BJ (cell line): ENCODE measurements at regions not wholly inside any gene's neighbourhood (a gene's known extent, or its start where the extent isn't known, plus 50 kb on each side); places are given as distances from the start of the nearest gene placed in this dataset.

ENCODE experiments used
- CTCF ChIA-PET: fragments of 350-600 bp; formaldehyde crosslinking; extraction: SDS; loops from one replicate; lab custom pipeline; 2021; ENCODE audit warnings: antibody characterized with exemption, inconsistent platforms; lab: Yijun Ruan, JAX
- POLR2A ChIA-PET: fragments of 300-600 bp; sonication (Branson Sonifier 250); formaldehyde crosslinking; extraction: SDS; loops from one replicate; lab custom pipeline; 2021; ENCODE audit warnings: antibody characterized with exemption; lab: Charles Lee
- DNase-seq: peaks from one replicate; pipeline ENCODE4 v3.0.0-alpha.2; 2011; ENCODE audit warnings: low read depth
- H3K27me3 ChIP-seq: 2 replicates; pipeline ENCODE4 v1.6.0; 2011; ENCODE audit warnings: low read length; ENCODE audit not compliant: control insufficient read depth, insufficient read depth
- H3K36me3 ChIP-seq: 2 replicates; pipeline ENCODE4 v1.5.1; 2011; ENCODE audit warnings: low read length; ENCODE audit not compliant: control insufficient read depth, insufficient read depth
- H3K4me3 ChIP-seq: 2 replicates; pipeline ENCODE4 v1.5.1; 2011; ENCODE audit warnings: low read depth, mild to moderate bottlenecking, control low read depth, low read length
- CTCF ChIP-seq: IDR thresholded peaks from 2 replicates; pipeline ENCODE4 v1.5.1; 2011; ENCODE audit warnings: low read depth, mild to moderate bottlenecking, control low read depth, inconsistent platforms, low read length, moderate library complexity; ENCODE audit not compliant: insufficient read depth

GRCh38 chr7:118327174-118327573 is 102.7 kb downstream of the ANKRD7 start:
- Histone ChIP-seq H3K27me3 (no peaks in the 10 kb centered on the region), H3K4me3 (no peak overlapping the region), H3K36me3 (no peaks in the 10 kb centered on the region)
- ChIA-PET POLR2A (no interaction called here), CTCF (no interaction called here)
- no peak for TF ChIP-seq CTCF
- no peak for DNase-seq

GRCh38 chr7:118328505-118329211 is 104.2 kb downstream of the ANKRD7 start:
- Histone ChIP-seq H3K27me3 (no peaks in the 10 kb centered on the region), H3K4me3 (no peak overlapping the region), H3K36me3 (no peaks in the 10 kb centered on the region)
- ChIA-PET CTCF (no interaction called here), POLR2A (no interaction called here)
- TF ChIP-seq CTCF: no peak
- no peak for DNase-seq

GRCh38 chr7:118330388-118330787 is 105.9 kb downstream of the ANKRD7 start:
- no peak for DNase-seq
- H3K36me3 ChIP-seq: no peaks in the 10 kb centered on the region
- H3K4me3 ChIP-seq: no peak overlapping the region
- ChIA-PET CTCF (no interaction called here), POLR2A (no interaction called here)
- no peak for TF ChIP-seq CTCF
- no peaks in the 10 kb centered on the region for H3K27me3 ChIP-seq

GRCh38 chr7:118346748-118347147 is 122.2 kb downstream of the ANKRD7 start:
- CTCF ChIA-PET: no interaction called here
- Histone ChIP-seq H3K27me3 (no peaks in the 10 kb centered on the region), H3K36me3 (no peaks in the 10 kb centered on the region), H3K4me3 (no peak overlapping the region)
- POLR2A ChIA-PET: no interaction called here
- TF ChIP-seq CTCF: no peak
- no peak for DNase-seq

- DNase-seq: no peak
- Histone ChIP-seq H3K4me3 (no peak overlapping the region), H3K36me3 (no peaks in the 10 kb centered on the region), H3K27me3 (no peaks in the 10 kb centered on the region)
- no peak for TF ChIP-seq CTCF
- ChIA-PET CTCF (no interaction called here), POLR2A (no interaction called here)
These were observed 125.1 kb downstream of the ANKRD7 start for GRCh38 chr7:118349604-118350003.
